ENCODE measurements at regions not wholly inside any gene's neighbourhood (a gene's known extent, or its start where the extent isn't known, plus 50 kb on each side); places are given as distances from the start of the nearest gene placed in this dataset.

- DNase-seq (ENCODE audit: extremely low read depth, low read depth) = no peak
These were observed 562.6 kb upstream of the ADGRL2 start for GRCh38 chr1:81238129-81238528.

- no peak for DNase-seq (ENCODE audit: extremely low read depth, low read depth)
These were observed 563.2 kb upstream of the ADGRL2 start for GRCh38 chr1:81237473-81238089.

GRCh38 chr1:81234237-81234636 is 566.5 kb upstream of the ADGRL2 start:
- DNase-seq (ENCODE audit: extremely low read depth, low read depth) = no peak

GRCh38 chr1:81233591-81233990 is 567.1 kb upstream of the ADGRL2 start:
- DNase-seq (ENCODE audit: extremely low read depth, low read depth) = no peak

GRCh38 chr1:81232420-81232819 is 568.3 kb upstream of the ADGRL2 start:
- no peak for DNase-seq (ENCODE audit: extremely low read depth, low read depth)

GRCh38 chr1:81231729-81232038 is 569.0 kb upstream of the ADGRL2 start:
- no peak for DNase-seq (ENCODE audit: extremely low read depth, low read depth)

- DNase-seq (ENCODE audit: extremely low read depth, low read depth) = no peak
These were observed 569.6 kb upstream of the ADGRL2 start for GRCh38 chr1:81230983-81231728.

- DNase-seq (ENCODE audit: extremely low read depth, low read depth) = no peak
These were observed 571.8 kb upstream of the ADGRL2 start for GRCh38 chr1:81228926-81229325.

- no peak for DNase-seq (ENCODE audit: extremely low read depth, low read depth)
These were observed 574.2 kb upstream of the ADGRL2 start for GRCh38 chr1:81226603-81226928.

- no peak for DNase-seq (ENCODE audit: extremely low read depth, low read depth)
These were observed 574.7 kb upstream of the ADGRL2 start for GRCh38 chr1:81225789-81226602.

- no peak for DNase-seq (ENCODE audit: extremely low read depth, low read depth)
These were observed 576.5 kb upstream of the ADGRL2 start for GRCh38 chr1:81224222-81224621.

GRCh38 chr1:81221564-81221963 is 579.2 kb upstream of the ADGRL2 start:
- DNase-seq (ENCODE audit: extremely low read depth, low read depth) = no peak

- no peak for DNase-seq (ENCODE audit: extremely low read depth, low read depth)
These were observed 580.1 kb upstream of the ADGRL2 start for GRCh38 chr1:81220614-81221071.

- no peak for DNase-seq (ENCODE audit: extremely low read depth, low read depth)
These were observed 583.7 kb upstream of the ADGRL2 start for GRCh38 chr1:81217058-81217457.

- DNase-seq (ENCODE audit: extremely low read depth, low read depth) = no peak
These were observed 587.5 kb upstream of the ADGRL2 start for GRCh38 chr1:81213279-81213678.

GRCh38 chr1:81209461-81209860 is 591.3 kb upstream of the ADGRL2 start:
- DNase-seq (ENCODE audit: extremely low read depth, low read depth) = no peak

- no peak for DNase-seq (ENCODE audit: extremely low read depth, low read depth)
These were observed 592.3 kb upstream of the ADGRL2 start for GRCh38 chr1:81208441-81208840.

GRCh38 chr1:81205956-81206355 is 594.8 kb upstream of the ADGRL2 start:
- no peak for DNase-seq (ENCODE audit: extremely low read depth, low read depth)

GRCh38 chr1:81201779-81202178 is 599.0 kb upstream of the ADGRL2 start:
- no peak for DNase-seq (ENCODE audit: extremely low read depth, low read depth)

- DNase-seq (ENCODE audit: extremely low read depth, low read depth) = no peak
These were observed 603.1 kb upstream of the ADGRL2 start for GRCh38 chr1:81197591-81197990.

- no peak for DNase-seq (ENCODE audit: extremely low read depth, low read depth)
These were observed 607.8 kb upstream of the ADGRL2 start for GRCh38 chr1:81192647-81193642.

Measured in NCI-H460 (cell line).